ENCODE measurements at regions not wholly inside any gene's neighbourhood (a gene's known extent, or its start where the extent isn't known, plus 50 kb on each side); places are given as distances from the start of the nearest gene placed in this dataset.

GRCh38 chrX:40496728-40497127, 84.0 kb upstream of the ATP6AP2 start:
- H3K4me3 ChIP-seq: no peak overlapping the region
- peaks cover 0 to 31% (median 0%) of the 10 kb centered on the region in 7 donors for H3K27me3 ChIP-seq
- H3K36me3 ChIP-seq: no peaks in the 10 kb centered on the region
- H3K9me3 ChIP-seq: peaks cover 0 to 11% (median 0%) of the 10 kb centered on the region in 11 donors
- intact Hi-C loops (cut with DNase I): no loop called here
- peak in 5 of 9 donors; percentile 16 to 37 (median 33) for TF ChIP-seq CTCF (IDR thresholded peaks at IDR 0.05)
- WGBS, 2 donors: 30 to 34% methylated on average over 4 of the region's 4 CpGs
- ATAC-seq (peak in 3 of 8 donors; percentile 33 to 59 (median 34)), DNase-seq (peak in 1 of 2 donors; percentile 8)
- H3K4me1 ChIP-seq: no peaks in the 10 kb centered on the region
- H3K27ac ChIP-seq: no peak overlapping the region

GRCh38 chrX:40495659-40496058, 85.1 kb upstream of the ATP6AP2 start:
- H3K36me3 ChIP-seq: no peaks in the 10 kb centered on the region
- H3K9me3 ChIP-seq: peaks cover 0 to 11% (median 0%) of the 10 kb centered on the region in 11 donors
- DNase-seq: no peak
- no peak overlapping the region for H3K27ac ChIP-seq
- H3K4me3 ChIP-seq: no peak overlapping the region
- ATAC-seq: no peak
- intact Hi-C loops (cut with DNase I): no loop called here
- H3K27me3 ChIP-seq: peaks cover 0 to 28% (median 0%) of the 10 kb centered on the region in 7 donors
- H3K4me1 ChIP-seq: no peaks in the 10 kb centered on the region
- TF ChIP-seq CTCF (IDR thresholded peaks at IDR 0.05): no peak
- 0 to 4% methylated on average over 1 of the region's 1 CpG for WGBS, 2 donors

GRCh38 chrX:40494005-40494404, 86.8 kb upstream of the ATP6AP2 start:
- H3K27ac ChIP-seq: no peak overlapping the region
- no peaks in the 10 kb centered on the region for H3K4me1 ChIP-seq
- H3K27me3 ChIP-seq: peaks cover 0 to 28% (median 0%) of the 10 kb centered on the region in 7 donors
- no peak for TF ChIP-seq CTCF (IDR thresholded peaks at IDR 0.05)
- H3K36me3 ChIP-seq: no peaks in the 10 kb centered on the region
- peaks cover 0 to 11% (median 0%) of the 10 kb centered on the region in 11 donors for H3K9me3 ChIP-seq
- intact Hi-C loops (cut with DNase I): no loop called here
- 78 to 79% methylated on average over 2 of the region's 2 CpGs for WGBS, 2 donors
- no peak for ATAC-seq
- H3K4me3 ChIP-seq: no peak overlapping the region
- no peak for DNase-seq

- Histone ChIP-seq H3K4me1 (no peaks in the 10 kb centered on the region), H3K4me3 (no peak overlapping the region), H3K27me3 (peaks cover 0 to 26% (median 0%) of the 10 kb centered on the region in 7 donors), H3K36me3 (no peaks in the 10 kb centered on the region), H3K27ac (no peak overlapping the region), H3K9me3 (peaks cover 0 to 24% (median 0%) of the 10 kb centered on the region in 11 donors)
- ATAC-seq (no peak), DNase-seq (no peak)
- no peak for TF ChIP-seq CTCF (IDR thresholded peaks at IDR 0.05)
- 98 to 100% methylated on average over 4 of the region's 4 CpGs for WGBS, 2 donors
- intact Hi-C loops (cut with DNase I): no loop called here
Observed at GRCh38 chrX:40488296-40488695, 92.5 kb upstream of the ATP6AP2 start.
